ENCODE measurements at regions not wholly inside any gene's neighbourhood (a gene's known extent, or its start where the extent isn't known, plus 50 kb on each side); places are given as distances from the start of the nearest gene placed in this dataset.
"Not testable (repeated sequence)": the region's sequence is repeated elsewhere in the genome, so short reads cannot be mapped to it uniquely, and the experiment has no call there.

DNA sequence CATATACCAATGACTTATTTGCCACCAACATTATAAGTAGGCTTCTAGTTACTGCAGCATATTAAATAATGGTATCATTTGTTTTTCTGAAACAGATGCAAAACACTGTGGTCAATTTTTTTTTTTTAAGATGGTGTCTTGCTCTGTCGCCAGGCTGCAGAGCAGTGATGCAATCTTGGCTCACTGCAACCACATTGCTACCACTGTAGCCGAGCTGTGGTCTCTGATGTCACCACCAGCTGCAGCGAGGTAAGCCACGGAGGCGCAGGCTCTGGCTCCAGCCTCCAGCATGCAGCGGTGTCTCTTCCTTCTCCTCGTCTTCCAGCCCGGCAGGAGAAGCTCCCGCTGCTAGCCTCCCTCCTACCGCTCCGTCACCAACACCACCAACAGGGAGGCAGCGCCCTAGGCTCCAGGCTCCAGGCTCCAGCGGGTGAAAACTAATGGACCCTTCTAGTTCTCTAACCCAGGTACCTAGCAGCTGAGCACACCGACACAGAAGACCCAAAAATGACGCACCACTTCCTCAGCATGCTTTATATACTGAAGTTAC, 840.8 kb downstream of the SPATA31A1 start:
- H3K9me3 ChIP-seq; intact Hi-C loops (cut with DNase I); H3K27ac ChIP-seq; H3K4me1 ChIP-seq; H3K4me3 ChIP-seq; H3K27me3 ChIP-seq; ATAC-seq; H3K36me3 ChIP-seq: not testable (repeated sequence)
- DNase-seq: peak in 1 of 4 donors; percentile 24

DNA sequence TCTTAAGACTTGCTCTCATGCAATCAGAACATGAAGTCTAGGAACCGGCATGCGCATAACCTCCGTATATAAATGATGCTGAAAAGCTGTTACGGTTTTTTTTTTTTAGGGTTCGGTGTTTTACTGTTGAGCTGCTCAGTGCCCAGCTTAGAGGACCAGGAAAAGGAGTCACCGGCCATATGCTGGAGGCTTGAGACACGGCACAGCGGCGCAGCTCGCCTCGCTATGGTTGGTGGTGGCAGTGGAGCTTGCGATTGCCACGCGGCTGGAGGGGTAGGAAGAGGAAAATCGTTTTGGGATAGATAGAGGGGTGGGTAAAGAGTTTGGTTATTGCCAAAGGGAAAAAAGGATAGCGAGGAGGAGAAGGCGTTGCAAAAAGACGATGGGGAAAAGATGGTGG, 841.3 kb downstream of the SPATA31A1 start:
- H3K27me3 ChIP-seq; H3K4me3 ChIP-seq; ATAC-seq; H3K36me3 ChIP-seq; H3K4me1 ChIP-seq; intact Hi-C loops (cut with DNase I); H3K9me3 ChIP-seq; H3K27ac ChIP-seq: not testable (repeated sequence)
- peak in 1 of 4 donors; percentile 10 for DNase-seq

DNA sequence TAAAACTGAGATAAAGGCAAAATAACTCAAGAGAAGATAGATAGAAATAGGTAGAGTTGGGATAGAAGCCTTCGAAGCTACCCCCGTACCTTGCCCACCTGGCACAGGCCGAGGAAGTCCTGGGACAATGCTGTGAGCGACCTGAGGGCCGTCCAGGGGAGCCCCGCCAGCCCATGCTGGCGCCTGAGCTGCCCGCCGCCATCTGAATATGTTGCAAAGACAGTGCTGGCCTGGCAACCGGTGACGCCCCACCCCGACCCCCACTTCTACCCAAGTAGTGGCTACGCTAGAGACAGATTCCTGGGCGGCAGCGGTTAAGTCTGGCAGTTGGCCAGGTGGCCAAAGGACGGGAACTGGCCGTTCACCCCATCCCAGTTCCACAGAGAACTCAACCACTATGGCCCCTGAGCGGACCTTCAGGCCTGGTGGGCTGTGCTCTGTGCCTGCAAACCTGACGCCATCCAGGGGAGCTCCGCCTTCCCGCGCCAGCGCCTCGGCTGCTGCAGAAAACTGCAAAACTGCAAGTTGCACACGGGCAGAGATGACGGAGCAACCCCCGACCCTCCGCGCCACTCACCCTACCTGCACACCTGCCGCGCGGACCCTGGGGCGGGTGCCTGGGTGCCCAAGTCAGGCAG, 866.2 kb downstream of the SPATA31A1 start:
- ATAC-seq; H3K4me1 ChIP-seq; H3K27ac ChIP-seq; H3K27me3 ChIP-seq; H3K36me3 ChIP-seq; H3K4me3 ChIP-seq; intact Hi-C loops (cut with DNase I); H3K9me3 ChIP-seq: not testable (repeated sequence)
- DNase-seq: peak in 1 of 4 donors; percentile 35

DNA sequence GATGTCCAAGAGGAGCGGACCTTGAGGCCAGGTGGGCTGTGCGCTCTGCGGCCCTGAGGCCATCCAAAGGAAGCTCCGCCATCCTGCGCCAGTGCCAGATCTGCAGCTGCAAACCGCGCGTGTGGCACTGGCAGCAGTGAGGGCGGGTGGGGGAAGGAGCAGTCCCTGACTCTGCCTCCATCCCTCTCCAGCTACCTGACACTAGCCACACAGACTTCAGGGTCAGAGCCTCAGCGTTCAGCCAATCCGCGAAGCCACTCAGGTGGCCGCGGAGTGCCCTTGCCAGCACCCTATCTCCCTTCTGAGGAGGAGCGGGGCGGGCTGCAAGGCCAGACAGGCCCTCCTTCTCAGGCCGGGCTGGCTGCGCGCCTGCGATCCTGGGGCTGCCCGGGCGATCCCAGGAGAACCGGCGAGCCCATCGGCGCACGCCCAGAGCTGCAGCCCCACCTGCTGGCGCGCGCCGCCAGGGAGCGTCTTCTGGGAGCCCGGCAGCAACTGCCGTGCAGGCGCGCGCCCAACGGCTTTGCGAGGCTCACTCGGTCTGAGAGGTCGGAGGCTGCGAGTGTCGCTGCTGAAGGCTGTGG, 867.2 kb downstream of the SPATA31A1 start:
- DNase-seq: peak in 1 of 4 donors; percentile 74
- intact Hi-C loops (cut with DNase I); ATAC-seq; H3K4me1 ChIP-seq; H3K27ac ChIP-seq; H3K4me3 ChIP-seq; H3K36me3 ChIP-seq; H3K27me3 ChIP-seq; H3K9me3 ChIP-seq: not testable (repeated sequence)

DNA sequence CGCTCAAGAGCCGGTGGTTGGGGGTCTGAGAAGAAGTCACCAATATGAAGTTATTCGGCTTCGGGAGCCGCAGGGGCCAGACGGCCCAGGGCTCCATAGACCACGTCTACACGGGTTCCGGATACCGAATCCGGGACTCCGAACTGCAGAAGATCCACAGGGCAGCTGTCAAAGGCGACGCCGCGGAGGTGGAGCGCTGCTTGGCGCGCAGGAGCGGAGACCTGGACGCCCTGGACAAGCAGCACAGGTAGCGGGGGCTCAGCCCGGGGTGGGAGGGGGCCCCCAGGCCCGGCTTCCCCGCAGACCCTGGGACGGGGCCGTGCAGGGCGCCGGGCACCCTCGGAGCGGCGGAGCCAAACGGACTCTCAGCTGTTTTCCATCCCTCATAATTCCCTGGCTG, 867.9 kb downstream of the SPATA31A1 start:
- intact Hi-C loops (cut with DNase I); H3K36me3 ChIP-seq; H3K4me3 ChIP-seq; H3K9me3 ChIP-seq; ATAC-seq; H3K4me1 ChIP-seq; H3K27me3 ChIP-seq; H3K27ac ChIP-seq: not testable (repeated sequence)
- DNase-seq: peak in 1 of 4 donors; percentile 28

All from left lung (tissue), 4 donors.